ENCODE measurements at regions not wholly inside any gene's neighbourhood (a gene's known extent, or its start where the extent isn't known, plus 50 kb on each side); places are given as distances from the start of the nearest gene placed in this dataset.

DNA sequence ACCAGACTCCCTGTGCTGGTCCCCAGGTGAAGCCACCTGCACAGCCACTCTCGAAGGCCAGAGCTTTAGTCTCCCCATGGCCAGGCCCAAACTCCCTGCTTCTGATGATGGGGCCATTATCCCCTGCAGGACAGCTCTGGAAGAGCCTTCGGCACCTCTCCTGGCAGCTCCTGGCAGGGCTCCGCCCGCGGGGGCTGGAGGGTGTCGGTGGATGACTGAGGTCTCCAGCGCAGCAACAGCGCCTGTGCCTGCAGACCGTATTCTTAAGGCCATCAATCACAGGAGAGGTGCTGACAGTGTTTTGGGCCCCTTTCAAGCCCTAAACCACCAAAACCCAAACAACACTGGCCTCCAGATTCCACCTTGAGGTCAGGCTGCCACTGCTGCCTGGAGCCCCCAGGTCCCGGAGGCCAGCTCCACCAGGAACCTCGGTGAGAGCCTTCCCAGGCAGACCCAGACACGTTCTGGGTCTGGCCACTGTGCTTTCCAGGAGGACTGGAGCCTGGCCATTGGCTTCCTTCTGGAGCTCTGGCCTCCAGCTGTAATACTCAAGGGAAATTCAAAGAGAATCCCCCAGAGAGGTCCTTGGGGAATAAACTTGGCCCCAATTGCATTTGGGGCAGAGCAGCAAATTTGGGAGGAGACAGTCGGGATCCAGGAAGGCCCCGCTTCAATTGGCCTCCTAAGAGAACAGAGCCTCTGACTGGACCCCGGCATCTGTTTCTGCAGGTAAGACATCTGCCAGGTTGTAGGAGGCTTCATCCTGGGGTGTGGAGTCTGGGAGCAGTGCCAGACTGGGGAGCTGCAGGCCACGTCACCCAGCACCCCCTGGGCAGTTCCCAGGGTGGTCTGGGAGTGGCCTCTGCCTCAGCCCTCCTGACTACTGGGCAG, 210.6 kb upstream of the RTL1 start:
- no peak overlapping the region for H3K4me3 ChIP-seq (ENCODE audit: low read depth, low read length)
- no peak for DNase-seq
- H3K27me3 ChIP-seq (replicated peaks) = no peaks in the 10 kb centered on the region
- no peaks in the 10 kb centered on the region for H3K36me3 ChIP-seq (replicated peaks)
- in situ Hi-C loops (cut with HindIII; ENCODE audit: low pct_ligation_motif_present, low sequenced_read_pairs) = no loop called here
- no peak overlapping the region for H3K27ac ChIP-seq
- TF ChIP-seq, protein P1, sequence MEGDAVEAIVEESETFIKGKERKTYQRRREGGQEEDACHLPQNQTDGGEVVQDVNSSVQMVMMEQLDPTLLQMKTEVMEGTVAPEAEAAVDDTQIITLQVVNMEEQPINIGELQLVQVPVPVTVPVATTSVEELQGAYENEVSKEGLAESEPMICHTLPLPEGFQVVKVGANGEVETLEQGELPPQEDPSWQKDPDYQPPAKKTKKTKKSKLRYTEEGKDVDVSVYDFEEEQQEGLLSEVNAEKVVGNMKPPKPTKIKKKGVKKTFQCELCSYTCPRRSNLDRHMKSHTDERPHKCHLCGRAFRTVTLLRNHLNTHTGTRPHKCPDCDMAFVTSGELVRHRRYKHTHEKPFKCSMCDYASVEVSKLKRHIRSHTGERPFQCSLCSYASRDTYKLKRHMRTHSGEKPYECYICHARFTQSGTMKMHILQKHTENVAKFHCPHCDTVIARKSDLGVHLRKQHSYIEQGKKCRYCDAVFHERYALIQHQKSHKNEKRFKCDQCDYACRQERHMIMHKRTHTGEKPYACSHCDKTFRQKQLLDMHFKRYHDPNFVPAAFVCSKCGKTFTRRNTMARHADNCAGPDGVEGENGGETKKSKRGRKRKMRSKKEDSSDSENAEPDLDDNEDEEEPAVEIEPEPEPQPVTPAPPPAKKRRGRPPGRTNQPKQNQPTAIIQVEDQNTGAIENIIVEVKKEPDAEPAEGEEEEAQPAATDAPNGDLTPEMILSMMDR (IDR thresholded peaks at IDR 0.05; ENCODE audit: low read depth, low read length, missing control alignments) = no peak

DNA sequence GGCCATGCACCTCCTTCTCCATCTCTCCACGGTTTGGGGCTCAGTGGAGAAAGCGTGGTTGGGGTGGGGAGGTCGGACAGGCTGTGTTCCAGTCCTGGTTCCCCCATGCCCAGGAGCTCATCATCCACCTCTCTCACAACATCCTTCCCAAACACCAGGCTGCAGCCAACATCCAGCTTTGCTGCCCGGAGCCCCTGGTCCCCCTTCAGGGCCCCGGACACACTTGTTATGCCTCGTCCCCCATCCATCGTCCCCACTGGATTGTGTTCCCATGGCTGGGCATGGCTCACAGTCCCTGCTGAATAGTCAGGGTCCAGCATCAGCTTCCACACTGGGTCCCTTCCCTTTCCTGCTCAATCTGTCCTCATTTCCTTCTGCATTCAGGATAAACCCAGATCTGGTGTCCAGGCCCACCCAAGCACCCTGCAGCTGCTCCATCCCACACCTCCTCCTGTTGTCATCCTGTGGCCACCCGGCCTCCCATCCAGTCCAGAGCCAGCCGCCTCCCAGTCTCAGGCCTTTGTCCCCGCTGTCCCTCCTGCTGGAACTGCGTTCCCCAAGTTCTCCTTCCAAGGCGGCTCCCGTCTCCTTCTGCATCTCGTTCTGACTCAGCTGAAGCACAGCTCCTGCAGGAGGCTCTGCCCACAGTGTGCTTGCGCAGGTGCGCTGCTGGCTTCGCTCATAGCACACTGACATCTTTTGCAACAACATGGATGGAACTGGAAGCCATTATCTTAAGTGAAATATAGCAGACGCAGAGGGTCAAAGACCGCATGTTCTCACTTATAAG, 211.4 kb upstream of the RTL1 start:
- no peak for DNase-seq
- no peak overlapping the region for H3K4me3 ChIP-seq (ENCODE audit: low read depth, low read length)
- TF ChIP-seq, protein P1 (IDR thresholded peaks at IDR 0.05; ENCODE audit: low read depth, low read length, missing control alignments) = no peak
- no peak overlapping the region for H3K27ac ChIP-seq
- H3K27me3 ChIP-seq (replicated peaks) = no peaks in the 10 kb centered on the region
- no peaks in the 10 kb centered on the region for H3K36me3 ChIP-seq (replicated peaks)
- in situ Hi-C loops (cut with HindIII; ENCODE audit: low pct_ligation_motif_present, low sequenced_read_pairs) = no loop called here

DNA sequence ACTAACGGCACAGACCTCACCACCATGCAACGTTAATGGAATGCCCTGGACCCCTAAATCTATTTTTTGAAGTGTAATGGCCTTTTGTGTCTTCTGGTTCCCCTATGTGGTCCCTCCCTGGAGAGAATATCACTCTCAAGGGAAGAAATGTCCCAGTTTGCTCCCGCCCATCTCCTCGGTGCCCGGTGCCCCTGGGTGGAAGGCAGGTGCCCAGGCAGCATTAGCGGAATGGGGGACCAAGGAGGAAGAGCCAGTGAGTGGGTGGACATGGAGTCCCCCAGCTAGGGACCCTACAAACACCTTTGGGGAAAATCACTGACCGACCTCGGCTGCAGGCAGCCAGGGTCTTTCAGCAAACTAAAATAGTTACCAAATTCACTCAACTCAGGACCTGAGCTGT, 212.1 kb upstream of the RTL1 start:
- Histone ChIP-seq H3K36me3 (replicated peaks) (no peaks in the 10 kb centered on the region), H3K4me3 (ENCODE audit: low read depth, low read length) (no peak overlapping the region), H3K27me3 (replicated peaks) (no peaks in the 10 kb centered on the region), H3K27ac (no peak overlapping the region)
- TF ChIP-seq, protein P1 (IDR thresholded peaks at IDR 0.05; ENCODE audit: low read depth, low read length, missing control alignments) = no peak
- DNase-seq = no peak
- in situ Hi-C loops (cut with HindIII; ENCODE audit: low pct_ligation_motif_present, low sequenced_read_pairs) = no loop called here

DNA sequence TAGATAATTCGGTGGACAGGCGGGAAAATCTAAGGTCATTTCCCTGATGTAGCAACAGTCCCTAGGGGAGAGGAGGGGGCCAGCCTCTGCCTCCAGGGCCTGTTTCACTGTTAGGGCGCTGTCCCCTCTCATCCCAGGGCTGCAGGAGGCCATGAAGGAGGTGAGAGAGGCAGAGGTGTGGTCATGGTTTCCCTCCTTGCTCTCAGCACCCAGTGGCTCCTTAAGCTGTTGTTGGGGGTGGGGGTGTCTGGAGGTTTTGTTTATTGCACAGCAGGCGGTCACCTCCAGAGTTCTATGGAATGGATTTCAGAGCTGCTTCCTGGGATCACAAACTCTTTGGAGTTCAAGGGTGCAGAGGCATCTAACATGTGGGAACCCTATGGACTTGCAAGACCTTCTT, 212.5 kb upstream of the RTL1 start:
- Histone ChIP-seq H3K27ac (no peak overlapping the region), H3K27me3 (replicated peaks) (no peaks in the 10 kb centered on the region), H3K36me3 (replicated peaks) (no peaks in the 10 kb centered on the region), H3K4me3 (ENCODE audit: low read depth, low read length) (no peak overlapping the region)
- in situ Hi-C loops (cut with HindIII; ENCODE audit: low pct_ligation_motif_present, low sequenced_read_pairs) = no loop called here
- DNase-seq = no peak
- TF ChIP-seq, protein P1 (IDR thresholded peaks at IDR 0.05; ENCODE audit: low read depth, low read length, missing control alignments) = no peak

DNA sequence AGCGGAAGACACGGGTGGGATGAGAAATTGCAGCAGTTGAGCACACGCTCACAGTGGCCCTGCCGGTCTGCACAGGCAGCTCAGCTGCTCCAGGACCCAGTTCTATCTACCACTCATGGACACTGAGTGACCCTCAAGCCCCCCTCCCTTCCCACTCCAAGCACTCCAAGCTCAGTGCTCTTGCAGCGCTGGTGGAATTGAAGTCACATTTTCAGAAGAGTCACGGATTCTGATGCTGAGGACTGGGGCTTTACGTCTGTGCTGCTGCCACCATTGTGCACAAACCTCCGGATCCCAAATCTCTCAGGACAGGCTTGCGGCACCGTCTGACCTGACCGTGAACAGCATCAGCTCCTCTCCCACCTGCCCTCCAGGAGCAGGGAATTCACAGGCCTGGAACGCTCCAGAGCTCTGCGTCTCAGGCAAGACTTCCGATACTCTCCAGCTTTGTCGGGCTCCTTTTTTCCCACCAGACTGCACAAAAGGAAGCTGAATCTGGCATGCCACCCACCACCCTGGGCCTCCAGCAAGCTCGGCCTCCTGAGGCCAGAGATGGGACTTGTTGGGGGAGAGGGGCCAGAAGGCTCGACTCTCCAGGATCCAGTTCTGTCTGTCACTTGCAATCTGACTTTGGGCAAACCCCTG, 213.1 kb upstream of the RTL1 start:
- in situ Hi-C loops (cut with HindIII; ENCODE audit: low pct_ligation_motif_present, low sequenced_read_pairs) = no loop called here
- H3K27me3 ChIP-seq (replicated peaks) = no peaks in the 10 kb centered on the region
- no peaks in the 10 kb centered on the region for H3K36me3 ChIP-seq (replicated peaks)
- TF ChIP-seq, protein P1 (IDR thresholded peaks at IDR 0.05; ENCODE audit: low read depth, low read length, missing control alignments) = no peak
- no peak for DNase-seq
- H3K4me3 ChIP-seq (ENCODE audit: low read depth, low read length) = no peak overlapping the region
- H3K27ac ChIP-seq = no peak overlapping the region

Data from brain microvascular endothelial cell (primary cell).